ENCODE measurements at regions not wholly inside any gene's neighbourhood (a gene's known extent, or its start where the extent isn't known, plus 50 kb on each side); places are given as distances from the start of the nearest gene placed in this dataset.

- TF ChIP-seq BHLHE40 (IDR thresholded peaks at IDR 0.05; ENCODE audit: borderline replicate concordance in 1 of 2, low read depth in 2 of 2, low read length in 1 of 2) = no peak
- no peak for TF ChIP-seq NR2C2 (IDR thresholded peaks at IDR 0.05; ENCODE audit: borderline replicate concordance, control insufficient read depth, insufficient read length, low read depth)
- no peak for TF ChIP-seq CTCF (IDR thresholded peaks at IDR 0.05 in 2 of 3, conservative IDR thresholded peaks at IDR 0.05 in 1 of 3; ENCODE audit: control insufficient read depth in 2 of 3, extremely low read depth in 1 of 3, insufficient read depth in 1 of 3, low read depth in 3 of 3, low read length in 3 of 3)
- no peak for TF ChIP-seq EZH2 (IDR thresholded peaks at IDR 0.05; ENCODE audit: borderline replicate concordance, control insufficient read depth, low read depth, low read length)
- TF ChIP-seq BCL11A (IDR thresholded peaks at IDR 0.05; ENCODE audit: low read depth, low read length) = no peak
- TF ChIP-seq POLR2A (IDR thresholded peaks at IDR 0.05; ENCODE audit: low read depth, low read length) = no peak
- TF ChIP-seq FOXK2 (IDR thresholded peaks at IDR 0.05) = no peak
- TF ChIP-seq LARP7 (IDR thresholded peaks at IDR 0.05) = no peak
- TF ChIP-seq ZBTB40 (IDR thresholded peaks at IDR 0.05; ENCODE audit: borderline replicate concordance) = no peak
- TF ChIP-seq ZBTB33 (IDR thresholded peaks at IDR 0.05) = no peak
- TF ChIP-seq SMAD1 (IDR thresholded peaks at IDR 0.05; ENCODE audit: low read depth, partially characterized antibody) = no peak
- no peak for TF ChIP-seq CBFB (IDR thresholded peaks at IDR 0.05; ENCODE audit: low read depth)
- no peak for TF ChIP-seq SIN3A (IDR thresholded peaks at IDR 0.05; ENCODE audit: low read depth, low read length)
- no peak for TF ChIP-seq ATF7 (IDR thresholded peaks at IDR 0.05; ENCODE audit: low read depth)
Measured at GRCh38 chr6:122078481-122078880, 321.0 kb upstream of the HSF2 start.

All from GM12878 (cell line).